ENCODE measurements at regions not wholly inside any gene's neighbourhood (a gene's known extent, or its start where the extent isn't known, plus 50 kb on each side); places are given as distances from the start of the nearest gene placed in this dataset.

GRCh38 chr2:240220371-240220770 is 79.9 kb upstream of the OTOS start:
- TF ChIP-seq CTCF (IDR thresholded peaks at IDR 0.05 in 4 of 5, conservative IDR thresholded peaks at IDR 0.05 in 1 of 5) (no peak), POLR2A (IDR thresholded peaks at IDR 0.05) (no peak)

Data from gastrocnemius medialis (tissue), 4 donors.